Fibroblast of mammary gland (primary cell): ENCODE measurements at regions not wholly inside any gene's neighbourhood (a gene's known extent, or its start where the extent isn't known, plus 50 kb on each side); places are given as distances from the start of the nearest gene placed in this dataset.
"Not testable (repeated sequence)": the region's sequence is repeated elsewhere in the genome, so short reads cannot be mapped to it uniquely, and the experiment has no call there.

Experiments used
- DNase-seq: peaks from one replicate; pipeline ENCODE4 v3.0.0-alpha.2; 2010; ENCODE audit warnings: low read depth
- H3K4me3 ChIP-seq: 2 replicates; pipeline ENCODE4 v1.5.1; 2011; ENCODE audit warnings: low read depth, mild to moderate bottlenecking, low read length, moderate library complexity; ENCODE audit not compliant: control insufficient read depth
- CTCF ChIP-seq: conservative IDR thresholded peaks from 2 replicates; pipeline ENCODE4 v1.5.1; 2011; ENCODE audit warnings: low read depth, low read length, inconsistent platforms; ENCODE audit not compliant: control insufficient read depth, insufficient read depth

GRCh38 chr14:106585692-106586091, 1059.3 kb downstream of the TMEM121 start:
- DNase-seq, result no peak
- no peak overlapping the region for H3K4me3 ChIP-seq
- no peak for TF ChIP-seq CTCF

- DNase-seq, result no peak
- no peak overlapping the region for H3K4me3 ChIP-seq
- TF ChIP-seq CTCF, result no peak
Measured at GRCh38 chr14:106586098-106586704, 1059.8 kb downstream of the TMEM121 start.

GRCh38 chr14:106591539-106591938, 1065.2 kb downstream of the TMEM121 start:
- DNase-seq, H3K4me3 ChIP-seq: not testable (repeated sequence)

GRCh38 chr14:106592115-106592852, 1065.9 kb downstream of the TMEM121 start:
- DNase-seq, H3K4me3 ChIP-seq: not testable (repeated sequence)

- no peak for TF ChIP-seq CTCF
- H3K4me3 ChIP-seq, result no peak overlapping the region
- no peak for DNase-seq
Measured at GRCh38 chr14:106599209-106599608, 1072.8 kb downstream of the TMEM121 start.

GRCh38 chr14:106605548-106606448, 1079.4 kb downstream of the TMEM121 start:
- no peak for TF ChIP-seq CTCF
- no peak for DNase-seq
- H3K4me3 ChIP-seq, result no peak overlapping the region

- no peak overlapping the region for H3K4me3 ChIP-seq
Measured at GRCh38 chr14:106606936-106607335, 1080.6 kb downstream of the TMEM121 start.

More at GRCh38 chr14:106606936-106607335, 1080.6 kb downstream of the TMEM121 start:
- DNase-seq, result no peak
- TF ChIP-seq CTCF, result no peak
